CD4-positive, alpha-beta T cell treated with Interleukin-6 at 100 ng/mL for 8 hours (primary cell): ENCODE measurements at regions not wholly inside any gene's neighbourhood (a gene's known extent, or its start where the extent isn't known, plus 50 kb on each side); places are given as distances from the start of the nearest gene placed in this dataset.
A peak's percentile ranks its signal among the peaks of the same experiment; 100 is the strongest.

Source experiments
- DNase-seq: peaks from one replicate; pipeline ENCODE4 v3.0.0-alpha.2; 2020; ENCODE audit warnings: mixed read lengths, low spot score

- no peak for DNase-seq
These were observed 279.8 kb downstream of the TNS1 start for GRCh38 chr2:217722883-217723472.

- DNase-seq: no peak
These were observed 285.1 kb downstream of the TNS1 start for GRCh38 chr2:217717646-217718045.

GRCh38 chr2:217715484-217715883 lies 287.3 kb downstream of the TNS1 start:
- DNase-seq: no peak

- DNase-seq: no peak
These were observed 288.5 kb downstream of the TNS1 start for GRCh38 chr2:217714287-217714751.

GRCh38 chr2:217713395-217714286 lies 289.2 kb downstream of the TNS1 start:
- DNase-seq: peak; percentile 60

GRCh38 chr2:217712431-217712830 lies 290.4 kb downstream of the TNS1 start:
- no peak for DNase-seq

GRCh38 chr2:217711188-217711587 lies 291.6 kb downstream of the TNS1 start:
- no peak for DNase-seq

- no peak for DNase-seq
These were observed 292.5 kb downstream of the TNS1 start for GRCh38 chr2:217710211-217710765.

GRCh38 chr2:217709478-217710210 lies 293.2 kb downstream of the TNS1 start:
- DNase-seq: no peak

- no peak for DNase-seq
These were observed 295.6 kb downstream of the TNS1 start for GRCh38 chr2:217707131-217707611.

- no peak for DNase-seq
These were observed 296.3 kb downstream of the TNS1 start for GRCh38 chr2:217706513-217706912.

- no peak for DNase-seq
These were observed 296.7 kb downstream of the TNS1 start for GRCh38 chr2:217706095-217706494.

GRCh38 chr2:217705461-217705860 lies 297.3 kb downstream of the TNS1 start:
- DNase-seq: no peak

GRCh38 chr2:217703999-217704398 lies 298.8 kb downstream of the TNS1 start:
- DNase-seq: no peak

- DNase-seq: no peak
These were observed 299.7 kb downstream of the TNS1 start for GRCh38 chr2:217703102-217703501.

GRCh38 chr2:217701622-217702021 lies 301.2 kb downstream of the TNS1 start:
- no peak for DNase-seq

- no peak for DNase-seq
These were observed 304.1 kb downstream of the TNS1 start for GRCh38 chr2:217698691-217699090.

- no peak for DNase-seq
These were observed 307.7 kb downstream of the TNS1 start for GRCh38 chr2:217695033-217695520.

GRCh38 chr2:217694291-217694690 lies 308.5 kb downstream of the TNS1 start:
- DNase-seq: no peak

GRCh38 chr2:217693363-217693762 lies 309.4 kb downstream of the TNS1 start:
- DNase-seq: no peak

- no peak for DNase-seq
These were observed 310.7 kb downstream of the TNS1 start for GRCh38 chr2:217691920-217692666.
